Activated T-cell treated with anti-CD3 and anti-CD28 coated beads for 1 hour (primary cell): ENCODE measurements at regions not wholly inside any gene's neighbourhood (a gene's known extent, or its start where the extent isn't known, plus 50 kb on each side); places are given as distances from the start of the nearest gene placed in this dataset.
"Not testable (repeated sequence)": the region's sequence is repeated elsewhere in the genome, so short reads cannot be mapped to it uniquely, and the experiment has no call there.

Source experiments
- DNase-seq: peaks from one replicate; pipeline ENCODE4 v3.0.0-alpha.2; 2020; ENCODE audit warnings: low read depth

GRCh38 chr7:131021460-131021859 lies 287.5 kb upstream of the KLF14 start:
- no peak for DNase-seq

- no peak for DNase-seq
Measured at GRCh38 chr7:131021902-131022301, 287.9 kb upstream of the KLF14 start.

- no peak for DNase-seq
Measured at GRCh38 chr7:131026297-131027000, 292.4 kb upstream of the KLF14 start.

GRCh38 chr7:131027287-131027773 lies 293.3 kb upstream of the KLF14 start:
- no peak for DNase-seq

GRCh38 chr7:131028295-131028694 lies 294.3 kb upstream of the KLF14 start:
- DNase-seq, result no peak

- DNase-seq, result no peak
Measured at GRCh38 chr7:131029002-131029401, 295.0 kb upstream of the KLF14 start.

GRCh38 chr7:131031099-131031868 lies 296.4 kb upstream of the MKLN1 start:
- no peak for DNase-seq

GRCh38 chr7:131032786-131033185 lies 294.9 kb upstream of the MKLN1 start:
- no peak for DNase-seq

GRCh38 chr7:131034166-131034881 lies 293.4 kb upstream of the MKLN1 start:
- DNase-seq, result no peak

GRCh38 chr7:131035088-131035770 lies 292.4 kb upstream of the MKLN1 start:
- no peak for DNase-seq

GRCh38 chr7:131038153-131038552 lies 289.5 kb upstream of the MKLN1 start:
- DNase-seq, result no peak

GRCh38 chr7:131039355-131039762 lies 288.3 kb upstream of the MKLN1 start:
- DNase-seq, result no peak

GRCh38 chr7:131039836-131040235 lies 287.8 kb upstream of the MKLN1 start:
- DNase-seq, result no peak

GRCh38 chr7:131040467-131040932 lies 287.2 kb upstream of the MKLN1 start:
- DNase-seq, result no peak

- DNase-seq, result not testable (repeated sequence)
Measured at GRCh38 chr7:131041012-131041695, 286.5 kb upstream of the MKLN1 start.

GRCh38 chr7:131042269-131043160 lies 285.2 kb upstream of the MKLN1 start:
- no peak for DNase-seq

- DNase-seq, result no peak
Measured at GRCh38 chr7:131045526-131045925, 282.1 kb upstream of the MKLN1 start.

- DNase-seq, result no peak
Measured at GRCh38 chr7:131046246-131046645, 281.4 kb upstream of the MKLN1 start.

- DNase-seq, result no peak
Measured at GRCh38 chr7:131047651-131048304, 279.9 kb upstream of the MKLN1 start.

GRCh38 chr7:131051304-131051703 lies 276.4 kb upstream of the MKLN1 start:
- DNase-seq, result no peak
